ENCODE measurements at regions not wholly inside any gene's neighbourhood (a gene's known extent, or its start where the extent isn't known, plus 50 kb on each side); places are given as distances from the start of the nearest gene placed in this dataset.
A peak's percentile ranks its signal among the peaks of the same experiment; 100 is the strongest.

GRCh38 chr3:182671942-182672341, 121.4 kb upstream of the ATP11B start:
- peaks cover 0 to 6% of the 10 kb centered on the region in 2 experiments; a peak in 1 of 4 replicates for H3K4me1 ChIP-seq (ENCODE audit: control insufficient read depth in 1 of 2, insufficient read depth in 2 of 2, low read depth in 1 of 2, low read length in 1 of 2)
- DNase-seq = peak; percentile 63
- no peak overlapping the region for H3K27ac ChIP-seq (ENCODE audit: low read depth in 2 of 2, low read length in 1 of 2)
- H3K79me2 ChIP-seq (ENCODE audit: insufficient read depth) = no peaks in the 10 kb centered on the region
- H3K9me2 ChIP-seq = no peaks in the 10 kb centered on the region
- H3K4me2 ChIP-seq = no peak overlapping the region
- no peaks in the 10 kb centered on the region for H3K27me3 ChIP-seq (ENCODE audit: insufficient read depth)
- ChIA-PET POLR2A (no interaction called here), CTCF (interaction anchor here (1.5 to 2.5 kb wide), 2 partner anchors 11 to 1393 kb away, joined by 3 to 12 read pairs; no protein-coding TSS in a partner anchor)
- H3K9me3 ChIP-seq = no peaks in the 10 kb centered on the region
- H3K4me3 ChIP-seq (ENCODE audit: low read depth in 2 of 2, low read length in 1 of 2) = no peak overlapping the region
- H4K20me1 ChIP-seq (ENCODE audit: insufficient read depth) = no peaks in the 10 kb centered on the region
- TF ChIP-seq PBX3 (IDR thresholded peaks at IDR 0.05) (no peak), FOSL2 (IDR thresholded peaks at IDR 0.05; ENCODE audit: borderline replicate concordance, low read depth) (no peak), RCOR1 (IDR thresholded peaks at IDR 0.05; ENCODE audit: low read length) (peak; percentile 49; the same call in 1 of the 2 replicates), RAD21 (IDR thresholded peaks at IDR 0.05; ENCODE audit: low read length) (peak; percentile 53), TCF12 (IDR thresholded peaks at IDR 0.05) (peak; percentile 30; the same call in 1 of the 2 replicates)
- WGBS (ENCODE audit: low lambda C conversion rate) = 34% methylated on average over 5 of the region's 5 CpGs
- H3K36me3 ChIP-seq (replicated peaks in 1 of 2; ENCODE audit: control insufficient read depth in 1 of 2, insufficient read depth in 2 of 2, low read length in 1 of 2) = no peaks in the 10 kb centered on the region
- no peaks in the 10 kb centered on the region for H3F3A ChIP-seq (replicated peaks; ENCODE audit: insufficient read depth)
- no peak overlapping the region for H2AFZ ChIP-seq (ENCODE audit: low read depth)
- no peak overlapping the region for H3K9ac ChIP-seq

- Histone ChIP-seq H3K27ac (ENCODE audit: low read depth in 2 of 2, low read length in 1 of 2) (no peak overlapping the region), H3K79me2 (ENCODE audit: insufficient read depth) (no peaks in the 10 kb centered on the region), H3K36me3 (replicated peaks in 1 of 2; ENCODE audit: control insufficient read depth in 1 of 2, insufficient read depth in 2 of 2, low read length in 1 of 2) (no peaks in the 10 kb centered on the region), H3K9ac (no peak overlapping the region), H4K20me1 (ENCODE audit: insufficient read depth) (no peaks in the 10 kb centered on the region), H3K9me3 (no peaks in the 10 kb centered on the region), H3F3A (replicated peaks; ENCODE audit: insufficient read depth) (no peaks in the 10 kb centered on the region), H3K27me3 (ENCODE audit: insufficient read depth) (no peaks in the 10 kb centered on the region), H2AFZ (ENCODE audit: low read depth) (no peak overlapping the region), H3K4me2 (no peak overlapping the region), H3K4me3 (ENCODE audit: low read depth in 2 of 2, low read length in 1 of 2) (no peak overlapping the region), H3K9me2 (no peaks in the 10 kb centered on the region), H3K4me1 (ENCODE audit: control insufficient read depth in 1 of 2, insufficient read depth in 2 of 2, low read depth in 1 of 2, low read length in 1 of 2) (peaks cover 0 to 6% of the 10 kb centered on the region in 2 experiments; a peak in 1 of 4 replicates)
- WGBS (ENCODE audit: low lambda C conversion rate) = 26% methylated on average over 3 of the region's 3 CpGs
- CTCF ChIA-PET = interaction anchor here (1.4 to 2.5 kb wide), 2 partner anchors 10 to 973 kb away, joined by 3 to 12 read pairs; no protein-coding TSS in a partner anchor
- TF ChIP-seq JUND (IDR thresholded peaks at IDR 0.05) (no peak), ZBTB33 (IDR thresholded peaks at IDR 0.05; ENCODE audit: borderline replicate concordance, low read depth) (no peak), CTCF (IDR thresholded peaks at IDR 0.05) (no peak), RXRA (IDR thresholded peaks at IDR 0.05; ENCODE audit: borderline replicate concordance, low read depth) (no peak), SIN3A (IDR thresholded peaks at IDR 0.05; ENCODE audit: borderline replicate concordance, low read depth, low read length) (no peak), NFIC (IDR thresholded peaks at IDR 0.05; ENCODE audit: borderline replicate concordance) (no peak), SMC3 (IDR thresholded peaks at IDR 0.05; ENCODE audit: low read depth, low read length) (no peak), RFX5 (IDR thresholded peaks at IDR 0.05; ENCODE audit: low read length) (no peak), YY1 (IDR thresholded peaks at IDR 0.05; ENCODE audit: low read depth) (no peak), USF1 (IDR thresholded peaks at IDR 0.05; ENCODE audit: borderline replicate concordance, low read depth) (no peak), IRF3 (IDR thresholded peaks at IDR 0.05; ENCODE audit: low read depth, low read length) (no peak), GABPA (IDR thresholded peaks at IDR 0.05; ENCODE audit: low read depth) (no peak), POLR2AphosphoS5 (IDR thresholded peaks at IDR 0.05; ENCODE audit: low read depth, low read length) (no peak), CHD2 (IDR thresholded peaks at IDR 0.05; ENCODE audit: low read length, partially characterized antibody) (no peak), TEAD4 (IDR thresholded peaks at IDR 0.05; ENCODE audit: borderline replicate concordance, insufficient read depth) (no peak)
- POLR2A ChIA-PET = no interaction called here
- no peak for DNase-seq
Observed at GRCh38 chr3:182673336-182673735, 120.0 kb upstream of the ATP11B start.

Data from SK-N-SH (cell line).